Esophagus squamous epithelium (tissue), 5 donors: ENCODE measurements at regions not wholly inside any gene's neighbourhood (a gene's known extent, or its start where the extent isn't known, plus 50 kb on each side); places are given as distances from the start of the nearest gene placed in this dataset.

ENCODE experiments used
- DNase-seq: peaks from one replicate; lab custom pipeline; 2025; lab: John Stamatoyannopoulos, UW
- H3K27ac ChIP-seq, 4 donors: fragments of 200-600 bp; sonication (generic); one replicate each; pipeline ENCODE4 v1.5.1; 2016 to 2019; ENCODE audit warnings: mild to moderate bottlenecking in 1 of 4
- H3K27me3 ChIP-seq, 4 donors: fragments of 200-600 bp; sonication (generic); 1 replicate in 3 of 4; 2 replicates in 1 of 4; pipeline versions ENCODE4 v1.5.1 to v1.6.0; 2017 to 2021; ENCODE audit warnings: antibody characterized with exemption in 1 of 4
- H3K36me3 ChIP-seq, 3 donors: fragments of 200-600 bp; sonication (generic); one replicate each; pipeline ENCODE4 v1.5.1; 2016 to 2019
- H3K4me1 ChIP-seq, 3 donors: fragments of 200-600 bp; sonication (generic); one replicate each; pipeline ENCODE4 v1.5.1; 2017 to 2019
- H3K4me3 ChIP-seq, 4 donors: fragments of 200-600 bp; sonication (generic); 1 replicate in 3 of 4; 2 replicates in 1 of 4; pipeline ENCODE4 v1.5.1; 2016 to 2019; ENCODE audit warnings: mild to moderate bottlenecking in 2 of 4, moderate library complexity in 1 of 4
- H3K9me3 ChIP-seq, 3 donors: fragments of 200-600 bp; sonication (generic); one replicate each; pipeline ENCODE4 v1.5.1; 2016 to 2019
- POLR2A ChIP-seq, 4 donors: fragments of 450-650 bp; IDR thresholded peaks; one replicate each; pipeline ENCODE4 v1.6.1; 2017; ENCODE audit warnings: antibody characterized with exemption in 4 of 4, mild to moderate bottlenecking in 4 of 4, moderate library complexity in 3 of 4
- WGBS, 2 donors: methylation state at CpG; one replicate each; pipeline ENCODE4 v1.1.5; 2018; 5-methylcytosine and 5-hydroxymethylcytosine counted together
- intact Hi-C: fragments of 100-400 bp; cut with DNase I; formaldehyde crosslinking; loops from one replicate; pipeline ENCODE4 v1.15.0; 2022
- TF ChIP-seq, protein P1 (sequence below), 6 experiments: fragments of 450-650 bp in 4 of 6; fragments of 200-600 bp in 2 of 6; sonication (generic) in 2 of 6; IDR thresholded peaks; one replicate each; pipeline ENCODE4 v1.5.1; 2016 to 2019; ENCODE audit warnings: antibody characterized with exemption in 6 of 6, mild to moderate bottlenecking in 4 of 6, moderate library complexity in 4 of 6
- donor health status: DM: yes; HTN: yes; CAD: no.

DNA sequence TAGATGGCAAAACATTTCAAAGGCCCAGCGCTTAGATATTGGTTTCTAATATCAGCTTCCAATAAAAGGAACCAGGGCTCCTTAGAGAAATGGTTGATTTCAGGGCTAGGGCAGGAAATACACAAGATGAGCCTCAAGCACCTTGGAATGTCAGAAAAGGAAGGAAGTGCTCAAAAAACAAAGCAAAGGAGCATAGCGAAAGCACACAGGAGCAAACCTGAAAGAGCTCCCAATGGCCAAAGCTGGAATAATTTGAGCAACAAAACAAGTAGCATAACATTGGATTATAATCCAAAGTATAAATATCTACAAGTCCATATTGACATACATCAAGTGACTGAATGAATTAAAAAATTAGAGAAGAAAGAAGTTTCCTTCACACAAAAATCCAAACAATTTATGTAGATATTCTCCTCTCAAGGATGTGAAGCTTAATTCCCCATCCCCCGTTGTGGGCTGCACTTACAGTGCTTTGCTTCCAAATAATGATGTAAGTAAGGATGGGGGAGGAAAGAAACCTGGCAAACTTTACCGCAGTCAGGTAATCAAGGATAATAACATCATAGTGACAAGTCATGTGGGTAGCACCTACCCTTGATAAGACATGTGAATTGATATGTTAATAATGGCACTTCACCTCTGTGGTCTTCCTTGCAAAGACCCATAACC, 132.9 kb upstream of the DST start:
- H3K36me3 ChIP-seq: no peaks in the 10 kb centered on the region
- 70 to 73% methylated on average over 4 of the region's 4 CpGs for WGBS, 2 donors
- no peak overlapping the region for H3K4me3 ChIP-seq
- intact Hi-C loops: no loop called here
- no peaks in the 10 kb centered on the region for H3K9me3 ChIP-seq
- no peak for TF ChIP-seq POLR2A (IDR thresholded peaks at IDR 0.05)
- H3K27me3 ChIP-seq: no peaks in the 10 kb centered on the region
- peaks cover 0 to 17% (median 0%) of the 10 kb centered on the region in 3 donors for H3K4me1 ChIP-seq
- no peak overlapping the region for H3K27ac ChIP-seq
- no peak for DNase-seq

DNA sequence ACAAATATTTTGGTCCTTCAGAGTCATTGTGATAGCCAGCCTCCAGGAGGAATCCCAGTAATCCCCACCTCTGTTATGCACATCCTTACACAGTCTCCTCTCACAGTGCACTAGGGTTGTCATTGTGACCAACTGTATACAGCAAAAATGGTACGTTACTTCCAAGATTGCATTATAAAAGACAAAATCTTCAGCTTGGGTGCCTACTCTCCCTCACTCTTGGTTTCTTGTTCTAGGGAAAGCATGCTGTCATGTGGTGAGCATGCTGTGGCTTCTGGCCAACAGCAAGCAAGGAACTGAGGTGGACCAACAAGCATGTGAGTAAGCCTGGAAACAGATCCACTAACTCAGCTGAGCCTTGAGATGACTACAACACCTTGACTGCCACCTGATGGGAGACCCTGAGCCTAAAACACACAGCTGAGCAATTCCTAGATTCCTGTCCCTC, 130.1 kb upstream of the DST start:
- intact Hi-C loops: no loop called here
- TF ChIP-seq, protein P1, sequence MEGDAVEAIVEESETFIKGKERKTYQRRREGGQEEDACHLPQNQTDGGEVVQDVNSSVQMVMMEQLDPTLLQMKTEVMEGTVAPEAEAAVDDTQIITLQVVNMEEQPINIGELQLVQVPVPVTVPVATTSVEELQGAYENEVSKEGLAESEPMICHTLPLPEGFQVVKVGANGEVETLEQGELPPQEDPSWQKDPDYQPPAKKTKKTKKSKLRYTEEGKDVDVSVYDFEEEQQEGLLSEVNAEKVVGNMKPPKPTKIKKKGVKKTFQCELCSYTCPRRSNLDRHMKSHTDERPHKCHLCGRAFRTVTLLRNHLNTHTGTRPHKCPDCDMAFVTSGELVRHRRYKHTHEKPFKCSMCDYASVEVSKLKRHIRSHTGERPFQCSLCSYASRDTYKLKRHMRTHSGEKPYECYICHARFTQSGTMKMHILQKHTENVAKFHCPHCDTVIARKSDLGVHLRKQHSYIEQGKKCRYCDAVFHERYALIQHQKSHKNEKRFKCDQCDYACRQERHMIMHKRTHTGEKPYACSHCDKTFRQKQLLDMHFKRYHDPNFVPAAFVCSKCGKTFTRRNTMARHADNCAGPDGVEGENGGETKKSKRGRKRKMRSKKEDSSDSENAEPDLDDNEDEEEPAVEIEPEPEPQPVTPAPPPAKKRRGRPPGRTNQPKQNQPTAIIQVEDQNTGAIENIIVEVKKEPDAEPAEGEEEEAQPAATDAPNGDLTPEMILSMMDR (IDR thresholded peaks at IDR 0.05): no peak
- TF ChIP-seq POLR2A (IDR thresholded peaks at IDR 0.05): no peak
- Histone ChIP-seq H3K4me1 (peaks cover 0 to 17% (median 0%) of the 10 kb centered on the region in 3 donors), H3K9me3 (no peaks in the 10 kb centered on the region), H3K27me3 (no peaks in the 10 kb centered on the region), H3K27ac (no peak overlapping the region), H3K4me3 (no peak overlapping the region), H3K36me3 (no peaks in the 10 kb centered on the region)
- no peak for DNase-seq
- 50 to 60% methylated on average over 1 of the region's 1 CpG for WGBS, 2 donors

DNA sequence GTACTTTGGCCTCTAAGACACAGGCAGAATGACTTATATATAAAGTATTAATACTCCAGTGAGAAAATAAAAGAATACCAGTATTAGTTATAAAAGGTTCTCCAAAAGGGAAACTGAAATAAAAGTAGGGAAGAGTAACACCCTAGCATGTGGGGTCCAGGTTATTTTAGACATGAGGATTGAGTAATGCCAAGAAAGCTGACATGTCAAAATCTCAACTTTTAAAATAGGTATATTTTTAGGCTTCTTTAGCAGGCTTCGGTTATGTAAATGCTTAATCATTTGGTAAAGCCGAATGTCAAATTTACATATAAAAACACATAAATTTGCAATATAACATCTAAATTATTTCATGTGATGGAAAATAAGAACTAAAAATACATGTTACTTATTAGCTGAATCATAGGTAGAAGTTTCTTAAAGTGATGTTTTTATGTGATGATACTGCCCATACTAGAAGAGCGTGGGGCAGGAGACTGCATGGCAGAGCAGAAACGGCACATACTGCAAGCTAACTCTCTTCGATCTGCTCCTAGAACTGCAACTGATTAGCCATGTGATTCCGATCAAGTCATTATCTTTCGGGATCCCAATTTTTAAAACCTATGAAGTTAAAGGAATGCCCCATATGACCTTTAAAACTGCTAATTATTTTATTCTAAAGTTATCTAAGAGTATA, 129.4 kb upstream of the DST start:
- no peaks in the 10 kb centered on the region for H3K27me3 ChIP-seq
- intact Hi-C loops: no loop called here
- DNase-seq: no peak
- WGBS, 2 donors: 85 to 89% methylated on average over 7 of the region's 7 CpGs
- H3K9me3 ChIP-seq: no peaks in the 10 kb centered on the region
- H3K36me3 ChIP-seq: no peaks in the 10 kb centered on the region
- H3K27ac ChIP-seq: no peak overlapping the region
- H3K4me3 ChIP-seq: no peak overlapping the region
- peaks cover 0 to 17% (median 0%) of the 10 kb centered on the region in 3 donors for H3K4me1 ChIP-seq
- TF ChIP-seq POLR2A (IDR thresholded peaks at IDR 0.05): no peak
- TF ChIP-seq, protein P1 (IDR thresholded peaks at IDR 0.05): no peak

DNA sequence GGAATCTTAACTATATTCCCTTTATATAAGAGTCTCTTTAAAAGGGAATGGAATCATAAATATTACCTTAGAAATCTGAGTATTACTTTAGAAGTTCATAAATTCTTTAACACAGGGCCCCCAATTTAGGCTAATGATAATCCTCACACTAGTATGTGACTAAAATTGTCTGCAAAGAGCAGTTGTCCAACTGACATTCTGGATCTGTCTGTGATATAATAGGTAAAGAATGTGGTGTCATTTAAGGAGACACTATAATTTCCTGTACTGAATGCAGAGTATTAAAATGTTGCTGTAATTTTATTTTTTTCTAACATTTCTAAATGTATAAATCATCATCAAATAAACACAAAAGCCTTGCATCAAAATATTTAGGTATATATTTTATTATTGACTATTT, 128.5 kb upstream of the DST start:
- Histone ChIP-seq H3K27me3 (no peaks in the 10 kb centered on the region), H3K36me3 (no peaks in the 10 kb centered on the region), H3K4me3 (no peak overlapping the region), H3K9me3 (no peaks in the 10 kb centered on the region), H3K27ac (no peak overlapping the region), H3K4me1 (peaks cover 0 to 17% (median 0%) of the 10 kb centered on the region in 3 donors)
- intact Hi-C loops: no loop called here
- TF ChIP-seq, protein P1 (IDR thresholded peaks at IDR 0.05): no peak
- no peak for TF ChIP-seq POLR2A (IDR thresholded peaks at IDR 0.05)
- DNase-seq: no peak

DNA sequence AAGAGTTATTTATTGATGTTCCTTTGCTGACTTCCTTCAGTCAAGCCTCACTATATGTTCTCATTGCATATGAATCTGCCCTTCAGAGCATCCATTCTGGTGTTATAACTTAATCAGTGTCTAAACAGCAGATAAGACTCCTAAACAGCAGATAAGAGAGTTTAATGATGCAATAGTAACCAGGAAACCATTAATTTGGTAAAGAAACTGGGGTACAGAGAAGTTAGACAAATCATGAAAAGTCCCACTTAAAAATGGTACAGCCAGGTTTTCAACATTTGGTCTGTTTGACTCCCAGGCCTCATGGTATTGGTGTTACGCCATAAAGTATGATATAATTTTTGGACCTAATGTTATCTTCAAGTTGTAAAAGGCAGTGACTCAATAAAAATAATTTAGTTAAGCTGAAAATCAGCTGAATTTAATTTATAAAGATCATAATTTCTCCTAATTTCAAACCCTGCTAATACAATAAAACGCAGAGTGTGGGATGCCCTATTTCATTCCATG, 127.4 kb upstream of the DST start:
- Histone ChIP-seq H3K9me3 (no peaks in the 10 kb centered on the region), H3K4me3 (no peak overlapping the region), H3K4me1 (peaks cover 0 to 17% (median 0%) of the 10 kb centered on the region in 3 donors), H3K27me3 (no peaks in the 10 kb centered on the region), H3K27ac (no peak overlapping the region), H3K36me3 (no peaks in the 10 kb centered on the region)
- WGBS, 2 donors: 85 to 98% methylated on average over 2 of the region's 2 CpGs
- intact Hi-C loops: no loop called here
- DNase-seq: no peak
- TF ChIP-seq, protein P1 (IDR thresholded peaks at IDR 0.05): no peak
- TF ChIP-seq POLR2A (IDR thresholded peaks at IDR 0.05): no peak
